ENCODE measurements at regions not wholly inside any gene's neighbourhood (a gene's known extent, or its start where the extent isn't known, plus 50 kb on each side); places are given as distances from the start of the nearest gene placed in this dataset.

DNA sequence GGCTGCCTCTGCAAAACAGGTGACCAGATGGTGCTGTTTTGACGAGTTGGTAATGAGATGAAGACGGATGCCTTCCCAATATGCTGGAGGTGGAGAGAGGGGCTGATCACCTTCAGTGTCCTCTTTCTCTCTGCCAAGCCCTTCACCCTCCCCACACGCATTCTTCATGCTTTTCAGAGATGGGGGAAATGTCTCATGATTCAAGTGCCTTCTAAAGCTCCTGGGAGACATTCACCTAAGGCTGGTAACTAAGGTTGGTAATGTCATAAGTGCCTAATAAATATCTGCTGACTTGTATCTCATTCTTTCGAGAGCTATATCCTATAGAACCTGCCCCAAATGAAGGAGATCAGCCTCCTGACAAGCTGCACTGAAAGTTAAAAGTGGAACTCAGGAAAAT, 86.2 kb upstream of the MBNL2 start:
- DNase-seq (ENCODE audit: low read depth), result no peak

DNA sequence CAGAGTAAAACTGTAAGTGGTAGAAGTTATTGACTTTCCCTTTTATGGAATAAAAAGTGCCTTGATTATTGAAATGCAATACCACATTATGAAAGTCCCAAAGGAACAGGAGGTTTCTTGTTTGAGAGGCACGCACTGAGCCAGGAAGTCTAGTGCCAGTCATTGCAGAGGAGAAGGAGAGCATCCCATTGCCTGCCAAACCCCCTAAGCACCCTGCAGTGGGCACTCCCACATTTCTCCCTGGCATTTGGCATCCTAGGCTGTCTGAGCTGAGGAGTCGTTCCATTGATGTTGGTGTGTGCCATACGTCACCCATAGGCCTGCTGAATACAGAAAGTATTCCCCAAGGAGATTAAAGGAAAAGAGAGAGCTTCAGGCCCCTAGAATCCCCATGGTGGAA, 85.7 kb upstream of the MBNL2 start:
- no peak for DNase-seq (ENCODE audit: low read depth)

DNA sequence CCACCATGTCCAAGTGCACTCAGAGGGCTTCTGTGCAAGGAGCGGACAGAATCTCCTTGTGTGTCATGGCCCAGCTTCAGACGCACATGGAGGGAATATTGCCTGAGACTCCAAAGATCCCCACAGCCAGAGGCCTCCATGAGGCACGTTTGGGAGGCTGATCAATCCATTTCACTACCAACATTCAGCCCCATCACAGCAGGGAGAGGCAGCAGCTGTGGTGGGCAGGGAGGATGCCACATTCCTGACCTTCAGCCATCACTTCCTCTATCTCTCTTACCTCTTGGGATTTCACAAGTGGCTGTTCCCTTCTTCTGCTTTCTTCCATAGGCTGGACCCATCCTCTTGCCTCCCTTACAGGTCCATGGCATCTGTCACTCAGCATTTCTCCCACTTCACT, 82.4 kb upstream of the MBNL2 start:
- no peak for DNase-seq (ENCODE audit: low read depth)

DNA sequence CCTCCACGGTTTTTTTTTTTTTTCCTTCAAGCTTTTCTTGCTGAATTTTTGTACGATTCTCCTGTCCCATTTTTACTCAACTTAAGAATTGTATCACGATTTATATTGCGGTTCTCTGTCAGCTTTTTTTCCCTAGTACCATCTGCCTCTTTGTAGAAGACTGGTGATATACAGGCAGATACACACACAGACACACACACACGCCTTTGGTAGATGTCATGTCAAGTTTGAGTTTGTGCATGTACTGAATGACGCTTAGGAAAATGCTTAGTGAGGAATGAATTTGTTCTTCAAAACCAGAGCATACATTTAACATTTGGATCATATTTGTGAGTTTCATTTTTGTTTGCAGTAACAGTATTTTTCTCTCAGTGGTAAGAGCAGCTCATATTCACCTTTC, 82.0 kb upstream of the MBNL2 start:
- DNase-seq (ENCODE audit: low read depth), result no peak

- DNase-seq (ENCODE audit: low read depth), result no peak
Observed at GRCh38 chr13:97140611-97141010, 81.5 kb upstream of the MBNL2 start.

- DNase-seq (ENCODE audit: low read depth), result no peak
Observed at GRCh38 chr13:97141097-97141496, 81.0 kb upstream of the MBNL2 start.

GRCh38 chr13:97141564-97142005, 80.5 kb upstream of the MBNL2 start:
- peak; percentile 83 for DNase-seq (ENCODE audit: low read depth)

GRCh38 chr13:97142452-97142851, 79.7 kb upstream of the MBNL2 start:
- no peak for DNase-seq (ENCODE audit: low read depth)

- no peak for DNase-seq (ENCODE audit: low read depth)
Observed at GRCh38 chr13:97145057-97145456, 77.1 kb upstream of the MBNL2 start.

- no peak for DNase-seq (ENCODE audit: low read depth)
Observed at GRCh38 chr13:97148894-97149293, 73.2 kb upstream of the MBNL2 start.

- DNase-seq (ENCODE audit: low read depth), result no peak
Observed at GRCh38 chr13:97160421-97160820, 61.7 kb upstream of the MBNL2 start.

DNA sequence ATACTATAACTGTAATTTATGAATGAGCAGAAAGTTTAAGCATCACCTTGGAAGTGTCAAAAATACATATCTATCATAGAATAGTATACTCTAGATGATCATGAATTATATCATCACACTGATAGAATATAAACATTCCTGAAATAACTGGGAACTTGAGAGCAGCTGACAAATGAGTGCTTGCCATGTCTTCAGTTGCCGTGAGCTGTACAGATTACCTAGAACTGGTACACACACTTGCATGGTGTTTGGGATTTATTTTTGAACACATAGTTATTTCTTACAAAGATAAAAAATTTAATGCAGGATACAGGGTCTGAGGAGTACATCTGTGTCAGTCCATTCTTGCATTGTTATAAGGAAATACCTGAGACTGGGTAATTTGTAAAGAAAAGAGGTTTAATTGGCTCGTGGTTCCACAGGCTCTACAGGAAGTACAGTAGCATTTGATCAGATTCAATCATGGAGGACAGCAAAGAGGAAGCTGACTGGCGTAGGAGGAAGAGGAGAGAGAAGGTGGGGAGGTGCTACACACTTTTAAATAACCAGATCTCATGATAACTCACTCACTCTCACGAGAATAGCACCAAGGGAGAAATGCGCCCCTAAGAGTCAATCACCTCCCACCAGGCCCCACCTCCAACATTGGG, 60.4 kb upstream of the MBNL2 start:
- no peak for DNase-seq (ENCODE audit: low read depth)

DNA sequence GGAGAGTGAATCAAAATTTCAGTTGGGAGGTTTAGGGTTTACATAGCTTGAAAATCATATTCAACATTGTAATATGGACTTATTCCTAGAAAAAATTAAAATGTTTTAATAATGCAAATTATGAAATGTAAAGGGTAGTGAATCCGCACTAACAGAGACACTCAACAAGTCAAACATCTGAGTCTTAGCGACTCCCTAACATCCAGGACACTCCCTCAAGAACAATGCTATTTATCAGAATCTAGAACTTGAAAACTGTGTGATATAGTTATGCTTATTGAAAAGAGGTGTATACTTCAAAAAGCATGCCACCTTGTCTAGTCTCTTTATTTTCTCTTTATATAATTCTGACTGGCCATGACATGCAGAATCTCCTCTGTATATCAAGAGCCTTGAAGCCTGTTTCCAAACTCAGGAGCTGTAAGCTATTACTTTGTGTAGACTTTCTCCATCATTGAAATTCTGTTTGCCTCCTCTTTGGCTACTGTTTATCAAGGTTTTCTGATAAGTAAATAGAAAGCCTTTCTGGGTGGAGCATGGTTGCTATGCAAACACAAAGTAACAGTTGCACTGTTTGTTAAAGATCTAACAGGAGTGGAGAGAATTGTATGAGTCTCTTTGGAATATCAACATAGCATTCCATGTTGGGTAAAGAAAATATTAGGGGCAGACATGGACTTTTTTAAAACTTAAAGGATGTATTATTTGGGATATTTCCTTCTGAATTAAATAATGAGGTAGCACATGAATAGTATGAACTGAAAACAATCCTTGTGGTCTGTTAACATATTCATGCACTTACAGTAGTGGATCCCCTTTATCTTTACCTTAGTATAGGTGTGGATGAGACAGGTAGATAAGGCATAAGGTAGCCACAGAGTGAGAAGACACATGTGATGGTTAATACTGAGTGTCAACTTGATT, 56.4 kb upstream of the MBNL2 start:
- no peak for DNase-seq (ENCODE audit: low read depth)

- DNase-seq (ENCODE audit: low read depth), result no peak
Observed at GRCh38 chr13:97171136-97171535, 51.0 kb upstream of the MBNL2 start.
